Subcutaneous abdominal adipose tissue (tissue), 5 donors: ENCODE measurements at regions not wholly inside any gene's neighbourhood (a gene's known extent, or its start where the extent isn't known, plus 50 kb on each side); places are given as distances from the start of the nearest gene placed in this dataset.

ENCODE experiments used
- H3K27ac ChIP-seq: one replicate; pipeline ENCODE4 v1.7.0; 2013; ENCODE audit warnings: low read depth, mild to moderate bottlenecking, inconsistent platforms, low read length, moderate library complexity
- H3K27me3 ChIP-seq, 5 donors: one replicate each; pipeline ENCODE4 v1.7.0; 2013; ENCODE audit warnings: low read length in 5 of 5, inconsistent platforms in 1 of 5; ENCODE audit not compliant: control insufficient read depth in 5 of 5, insufficient read depth in 4 of 5
- H3K36me3 ChIP-seq, 5 donors: one replicate each; pipeline ENCODE4 v1.7.0; 2013; ENCODE audit warnings: low read length in 5 of 5; ENCODE audit not compliant: control insufficient read depth in 5 of 5, insufficient read depth in 5 of 5
- H3K4me1 ChIP-seq, 5 donors: one replicate each; pipeline ENCODE4 v1.7.0; 2013; ENCODE audit warnings: low read length in 5 of 5, mild to moderate bottlenecking in 3 of 5, moderate library complexity in 1 of 5; ENCODE audit not compliant: control insufficient read depth in 5 of 5, insufficient read depth in 5 of 5
- H3K4me3 ChIP-seq, 5 donors: one replicate each; pipeline ENCODE4 v1.7.0; 2013; ENCODE audit warnings: low read length in 5 of 5, low read depth in 1 of 5
- H3K9ac ChIP-seq, 5 donors: one replicate each; pipeline ENCODE4 v1.7.0; 2013; ENCODE audit warnings: low read length in 5 of 5, mild to moderate bottlenecking in 4 of 5, moderate library complexity in 3 of 5
- H3K9me3 ChIP-seq, 5 donors: one replicate each; pipeline ENCODE4 v1.7.0; 2013; ENCODE audit warnings: low read length in 5 of 5; ENCODE audit not compliant: control insufficient read depth in 5 of 5
- donor health status: healthy.
- donor health status: healthy.
- donor health status: healthy.
- donor health status: healthy.
- donor health status: healthy.

DNA sequence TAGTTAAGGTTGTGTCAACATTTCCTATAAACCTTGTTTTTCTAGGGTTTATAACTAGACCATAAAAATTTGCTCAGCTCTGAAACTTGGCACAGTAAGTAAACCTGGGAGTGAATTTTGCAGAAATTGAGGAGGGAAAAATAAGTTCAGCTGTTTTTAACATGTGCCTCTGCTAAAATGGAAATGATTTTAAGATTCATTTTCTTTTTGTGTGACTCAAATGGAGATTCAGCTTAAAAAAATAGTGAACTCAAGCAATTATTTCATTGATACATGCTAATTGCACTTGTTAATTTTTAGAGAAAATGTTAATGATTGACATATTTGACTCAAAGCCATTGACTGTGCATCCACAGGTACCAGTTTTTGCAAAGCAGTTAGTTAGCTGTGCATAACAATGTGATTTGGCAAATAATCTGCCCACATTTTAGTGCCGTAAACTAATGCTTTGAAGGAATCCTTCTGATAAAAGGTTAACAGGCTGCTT lies 68.5 kb upstream of the ZNF438 start:
- H3K36me3 ChIP-seq: no peaks in the 10 kb centered on the region
- no peak overlapping the region for H3K9ac ChIP-seq
- H3K9me3 ChIP-seq: no peaks in the 10 kb centered on the region
- no peak overlapping the region for H3K27ac ChIP-seq
- H3K4me3 ChIP-seq: no peak overlapping the region
- no peaks in the 10 kb centered on the region for H3K27me3 ChIP-seq
- H3K4me1 ChIP-seq: peaks cover 0 to 6% (median 0%) of the 10 kb centered on the region in 5 donors

DNA sequence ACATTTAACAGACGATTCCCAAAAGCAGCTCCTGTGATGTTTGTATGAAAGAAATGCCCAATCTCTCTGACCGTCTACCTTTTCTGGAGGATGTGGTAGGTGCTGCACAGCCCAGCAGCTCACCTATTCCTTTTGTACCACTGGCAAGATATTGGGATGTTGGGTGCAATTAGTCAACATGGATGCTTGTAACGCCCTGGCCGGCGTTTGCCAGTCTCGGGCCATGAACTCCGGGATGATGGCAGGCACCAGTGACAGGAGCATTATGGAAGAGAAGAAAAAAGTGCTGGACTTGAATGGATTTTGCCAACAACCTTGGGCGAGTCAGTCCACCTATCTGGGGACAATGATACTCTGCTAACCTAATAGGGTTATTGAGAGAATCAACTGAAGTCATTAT lies 69.0 kb upstream of the ZNF438 start:
- H3K36me3 ChIP-seq: no peaks in the 10 kb centered on the region
- H3K9ac ChIP-seq: no peak overlapping the region
- no peak overlapping the region for H3K27ac ChIP-seq
- no peak overlapping the region for H3K4me3 ChIP-seq
- no peaks in the 10 kb centered on the region for H3K9me3 ChIP-seq
- H3K27me3 ChIP-seq: no peaks in the 10 kb centered on the region
- H3K4me1 ChIP-seq: peaks cover 0 to 6% (median 0%) of the 10 kb centered on the region in 5 donors

DNA sequence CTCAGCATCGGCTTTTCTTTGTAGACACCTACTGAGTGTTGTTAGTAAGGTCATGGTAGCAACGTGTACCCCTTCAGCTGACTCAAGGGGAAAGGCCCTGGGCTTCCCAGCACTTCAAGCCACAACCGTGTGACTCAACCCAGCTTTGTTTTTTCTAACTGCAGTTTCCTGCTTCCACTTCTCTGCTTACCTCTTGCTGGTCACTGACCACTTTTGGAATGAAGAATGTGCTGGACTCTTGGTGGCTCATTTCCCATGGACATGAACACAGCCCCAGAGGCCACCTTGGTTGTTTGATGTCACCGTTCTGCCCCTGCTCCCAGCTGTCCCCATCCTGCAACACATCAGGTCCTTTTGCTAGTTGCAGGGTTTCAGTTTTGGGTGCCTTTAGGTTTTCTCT lies 69.5 kb upstream of the ZNF438 start:
- no peak overlapping the region for H3K9ac ChIP-seq
- no peaks in the 10 kb centered on the region for H3K9me3 ChIP-seq
- peaks cover 0 to 6% (median 0%) of the 10 kb centered on the region in 5 donors for H3K4me1 ChIP-seq
- no peak overlapping the region for H3K27ac ChIP-seq
- no peaks in the 10 kb centered on the region for H3K36me3 ChIP-seq
- no peaks in the 10 kb centered on the region for H3K27me3 ChIP-seq
- no peak overlapping the region for H3K4me3 ChIP-seq

DNA sequence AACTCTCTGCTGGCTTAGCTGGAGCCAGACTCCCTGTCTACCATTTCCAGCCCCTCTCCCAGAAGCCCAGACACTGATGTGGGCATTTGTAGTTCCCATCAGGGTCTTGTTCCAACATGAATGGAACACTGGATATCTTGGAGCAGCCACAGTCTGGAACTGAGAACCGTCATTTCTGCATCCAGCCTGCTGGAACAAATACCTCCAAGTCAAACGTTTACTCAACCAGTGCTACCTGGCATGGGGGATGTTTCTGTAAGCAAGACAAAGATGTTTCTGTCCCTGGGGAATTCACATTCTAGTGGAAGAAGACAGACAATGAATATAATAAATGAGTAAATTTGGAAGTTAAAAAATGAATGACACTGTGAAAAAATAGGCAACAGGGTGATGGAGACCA lies 70.8 kb upstream of the ZNF438 start:
- Histone ChIP-seq H3K9ac (no peak overlapping the region), H3K36me3 (no peaks in the 10 kb centered on the region), H3K9me3 (no peaks in the 10 kb centered on the region), H3K27ac (no peak overlapping the region), H3K4me3 (no peak overlapping the region), H3K4me1 (peaks cover 0 to 6% (median 0%) of the 10 kb centered on the region in 5 donors), H3K27me3 (no peaks in the 10 kb centered on the region)

DNA sequence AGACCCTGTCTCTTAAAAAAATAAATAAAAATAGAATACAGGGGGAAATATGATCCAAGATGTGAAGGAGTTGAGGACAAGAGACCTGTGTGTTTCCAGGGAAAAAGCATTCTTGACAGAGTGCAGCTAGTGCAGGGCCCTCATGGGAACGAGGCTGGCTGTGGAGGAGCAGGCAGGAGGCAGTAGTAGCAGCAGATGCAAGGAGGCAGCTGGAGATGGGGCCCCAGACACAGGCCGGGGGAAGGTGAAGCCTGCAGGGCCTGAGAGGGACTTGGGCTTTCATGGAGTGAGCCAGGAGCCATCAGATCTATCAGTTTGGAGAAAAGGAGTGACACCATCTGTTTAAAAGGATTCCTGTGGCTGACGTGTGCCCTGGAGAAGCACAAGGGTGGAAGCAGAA lies 71.4 kb upstream of the ZNF438 start:
- no peaks in the 10 kb centered on the region for H3K9me3 ChIP-seq
- peaks cover 0 to 1% (median 0%) of the 10 kb centered on the region in 5 donors for H3K4me1 ChIP-seq
- H3K27me3 ChIP-seq: no peaks in the 10 kb centered on the region
- no peak overlapping the region for H3K9ac ChIP-seq
- no peaks in the 10 kb centered on the region for H3K36me3 ChIP-seq
- H3K4me3 ChIP-seq: no peak overlapping the region
- no peak overlapping the region for H3K27ac ChIP-seq

DNA sequence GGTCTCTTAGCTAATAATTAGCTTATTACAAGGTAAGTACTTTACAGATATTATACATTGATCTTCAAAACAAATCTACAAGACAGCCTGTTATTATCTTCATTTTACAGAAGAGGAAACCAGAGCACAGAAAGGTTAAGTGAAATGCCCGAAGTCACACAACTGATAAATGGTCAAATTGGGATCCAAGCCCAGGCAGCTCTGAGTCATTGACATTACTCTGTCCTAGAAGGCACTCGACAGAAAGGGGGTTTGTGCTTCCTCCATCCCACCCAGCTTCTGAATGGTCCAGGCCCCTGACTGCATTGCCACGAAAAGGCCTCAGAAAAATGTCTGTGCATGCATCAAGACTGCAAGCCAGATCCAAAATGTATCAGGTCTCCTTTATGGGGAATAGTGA lies 81.3 kb upstream of the ZNF438 start:
- H3K27me3 ChIP-seq: no peaks in the 10 kb centered on the region
- no peak overlapping the region for H3K9ac ChIP-seq

DNA sequence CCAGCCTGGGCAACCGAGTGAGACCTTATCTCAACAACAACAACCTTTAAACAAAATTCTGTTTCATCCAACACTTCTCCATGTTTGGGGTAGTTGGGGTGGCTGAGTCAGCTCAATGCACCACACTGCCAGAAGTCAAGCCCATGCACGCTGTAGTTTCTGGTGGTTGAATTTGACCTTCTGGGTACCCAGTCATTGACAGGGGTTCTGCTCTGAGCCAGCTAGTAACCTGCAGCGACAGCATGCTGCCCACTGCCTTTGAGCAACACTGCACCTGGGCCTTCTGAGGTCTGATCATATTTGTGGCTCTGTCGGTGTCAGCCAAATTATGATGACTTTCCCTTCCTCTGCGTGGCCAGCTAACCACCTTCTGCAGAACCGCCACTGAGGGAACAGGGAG lies 84.6 kb upstream of the ZNF438 start:
- no peaks in the 10 kb centered on the region for H3K36me3 ChIP-seq
- no peak overlapping the region for H3K4me3 ChIP-seq
- H3K27me3 ChIP-seq: no peaks in the 10 kb centered on the region
- peaks cover 0 to 4% (median 2%) of the 10 kb centered on the region in 5 donors for H3K4me1 ChIP-seq
- H3K9me3 ChIP-seq: peaks cover 0 to 2% (median 0%) of the 10 kb centered on the region in 5 donors
- H3K27ac ChIP-seq: no peak overlapping the region
- H3K9ac ChIP-seq: no peak overlapping the region

More for the DNA sequence above, 81.3 kb upstream of the ZNF438 start:
- H3K4me3 ChIP-seq: no peak overlapping the region
- no peaks in the 10 kb centered on the region for H3K36me3 ChIP-seq
- no peaks in the 10 kb centered on the region for H3K4me1 ChIP-seq
- H3K27ac ChIP-seq: no peak overlapping the region
- peaks cover 0 to 2% (median 0%) of the 10 kb centered on the region in 5 donors for H3K9me3 ChIP-seq

DNA sequence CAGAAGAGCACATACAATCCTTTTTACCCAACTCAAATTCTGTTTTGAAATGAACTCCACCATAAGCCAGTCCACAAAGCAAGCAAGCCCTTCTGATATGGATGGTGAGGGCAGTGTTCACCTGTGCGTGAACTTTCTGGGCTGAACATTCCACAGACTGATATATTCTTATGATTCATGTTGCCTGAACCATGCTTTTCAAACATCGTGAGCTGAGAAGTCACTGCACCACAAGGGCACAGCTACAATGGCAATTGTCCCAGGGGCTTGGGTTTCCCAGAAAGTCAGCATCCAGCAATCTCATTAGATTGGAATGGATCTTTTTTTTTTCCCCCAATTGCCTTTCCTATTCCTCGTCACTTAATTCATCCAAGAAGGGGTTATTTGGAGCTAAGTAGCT lies 86.9 kb upstream of the ZNF438 start:
- Histone ChIP-seq H3K9me3 (no peaks in the 10 kb centered on the region), H3K27me3 (no peaks in the 10 kb centered on the region), H3K4me1 (peaks cover 0 to 7% (median 4%) of the 10 kb centered on the region in 5 donors), H3K36me3 (no peaks in the 10 kb centered on the region), H3K27ac (no peak overlapping the region), H3K9ac (no peak overlapping the region), H3K4me3 (no peak overlapping the region)

DNA sequence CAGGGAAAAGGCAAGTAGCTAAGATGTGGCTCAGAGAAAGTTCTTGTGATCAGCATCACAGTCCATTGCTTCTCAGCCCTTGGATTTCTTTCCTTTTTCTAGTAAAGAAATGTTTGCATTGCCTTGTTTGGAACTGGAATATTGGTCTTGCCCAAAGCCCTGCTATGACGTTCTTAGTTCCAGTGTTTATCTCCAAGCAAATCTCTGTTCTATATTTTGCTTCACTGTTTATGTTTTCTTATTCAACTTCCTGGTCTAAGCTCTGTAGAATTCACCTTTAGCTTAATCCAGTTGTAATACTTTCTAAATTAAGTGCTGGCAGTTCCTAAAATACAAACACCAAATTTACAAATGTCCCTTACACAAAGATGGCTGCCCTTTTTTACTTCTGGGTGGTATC lies 88.7 kb upstream of the ZNF438 start:
- H3K4me3 ChIP-seq: no peak overlapping the region
- peaks cover 0 to 7% (median 4%) of the 10 kb centered on the region in 5 donors for H3K4me1 ChIP-seq
- no peaks in the 10 kb centered on the region for H3K27me3 ChIP-seq
- no peak overlapping the region for H3K9ac ChIP-seq
- no peaks in the 10 kb centered on the region for H3K36me3 ChIP-seq
- no peak overlapping the region for H3K27ac ChIP-seq
- H3K9me3 ChIP-seq: no peaks in the 10 kb centered on the region

DNA sequence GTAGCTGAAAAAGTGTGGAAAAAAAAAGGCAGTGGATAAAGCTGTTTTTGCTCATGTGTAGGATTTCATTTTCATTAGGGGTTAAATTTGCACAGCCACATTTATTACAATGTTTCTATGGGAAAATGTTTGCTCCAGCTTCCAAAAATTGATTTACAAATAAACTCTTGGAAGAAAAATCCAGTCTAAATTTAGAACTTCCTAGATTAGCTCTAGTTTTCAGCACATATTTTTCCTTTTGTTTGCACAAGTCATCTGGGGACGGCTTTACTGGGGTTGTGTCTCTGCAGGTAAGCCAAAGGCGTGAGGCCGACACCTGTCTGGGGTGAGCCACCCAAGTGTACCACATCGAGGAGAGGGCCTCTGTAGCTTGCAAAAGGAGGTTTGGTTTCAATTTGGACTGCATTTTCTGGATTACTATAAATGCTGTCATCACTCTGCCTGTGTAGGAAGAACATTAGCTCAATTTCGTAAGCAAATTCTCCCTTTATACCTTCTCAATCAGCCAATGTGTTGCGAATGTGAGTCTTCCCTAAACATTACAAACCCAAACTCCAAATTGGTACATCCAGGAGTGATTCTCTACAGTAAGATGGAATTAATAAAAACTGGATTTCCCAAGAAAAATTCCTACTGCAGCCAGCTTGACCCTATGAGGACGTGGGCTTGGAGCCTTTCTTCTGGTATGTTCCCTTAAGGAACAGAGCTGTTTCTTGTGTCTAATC lies 89.5 kb upstream of the ZNF438 start:
- Histone ChIP-seq H3K27me3 (no peaks in the 10 kb centered on the region), H3K9me3 (no peaks in the 10 kb centered on the region), H3K4me1 (peaks cover 0 to 7% (median 4%) of the 10 kb centered on the region in 5 donors), H3K4me3 (no peak overlapping the region), H3K36me3 (no peaks in the 10 kb centered on the region), H3K27ac (no peak overlapping the region), H3K9ac (no peak overlapping the region)
